IMR-90 (cell line): ENCODE measurements at regions not wholly inside any gene's neighbourhood (a gene's known extent, or its start where the extent isn't known, plus 50 kb on each side); places are given as distances from the start of the nearest gene placed in this dataset.

ENCODE experiments used
- ATAC-seq: fragments of 200-7000 bp; cut with Tn5 transposase; 2 replicates; pipeline ENCODE4 v1.9.1; 2020; ENCODE audit warnings: low read depth, mild to moderate bottlenecking, moderate library complexity
- BruUV-seq: library from RNA; stranded (reverse); fragments of 400-500 nt; replicated peaks from 2 replicates; lab custom pipeline; 2021; lab: Mats Ljungman, UMichigan
- CTCF ChIA-PET: fragments of 300-600 bp; formaldehyde crosslinking; extraction: SDS; loops from one replicate; lab custom pipeline; 2021; ENCODE audit warnings: antibody characterized with exemption; lab: Yijun Ruan, JAX
- POLR2A ChIA-PET: fragments of 300-600 bp; sonication (Branson Sonifier 250); formaldehyde crosslinking; loops from one replicate; lab custom pipeline; 2022; ENCODE audit warnings: antibody characterized with exemption; ENCODE audit not compliant: unreplicated experiment; lab: Charles Lee
- DNase-seq: peaks from one replicate; pipeline ENCODE4 v3.0.0; 2013
- H2AFZ ChIP-seq: replicated peaks from 2 replicates; pipeline ENCODE3; 2013; ENCODE audit warnings: low read length, mild to moderate bottlenecking; ENCODE audit not compliant: poor library complexity
- H2AK5ac ChIP-seq: 2 replicates; pipeline ENCODE4 v1.6.1; 2013; ENCODE audit warnings: low read depth, low read length, inconsistent platforms
- H2AK9ac ChIP-seq: replicated peaks from 2 replicates; pipeline ENCODE3; 2013; ENCODE audit warnings: mild to moderate bottlenecking, low read depth, low read length, moderate library complexity; ENCODE audit not compliant: poor library complexity
- H2BK120ac ChIP-seq: 2 replicates; pipeline ENCODE4 v1.6.1; 2013; ENCODE audit warnings: low read depth, low read length, inconsistent platforms
- H2BK15ac ChIP-seq: 3 replicates; pipeline ENCODE4 v1.6.1; 2013; ENCODE audit warnings: low read depth, low read length, inconsistent platforms
- H2BK20ac ChIP-seq: 2 replicates; pipeline ENCODE4 v1.6.1; 2013; ENCODE audit warnings: low read depth, mild to moderate bottlenecking, inconsistent platforms, low read length, moderate library complexity
- H2BK5ac ChIP-seq: 2 replicates; pipeline ENCODE4 v1.6.1; 2013; ENCODE audit warnings: mild to moderate bottlenecking, low read depth, low read length, inconsistent platforms; ENCODE audit not compliant: poor library complexity, severe bottlenecking
- H3K14ac ChIP-seq: replicated peaks from 2 replicates; pipeline ENCODE4 v1.6.1; 2013; ENCODE audit warnings: low read depth, low read length, inconsistent platforms
- H3K18ac ChIP-seq: 2 replicates; pipeline ENCODE4 v1.6.1; 2013; ENCODE audit warnings: low read depth, low read length, control low read depth
- H3K23ac ChIP-seq: 2 replicates; pipeline ENCODE4 v1.6.1; 2013; ENCODE audit warnings: low read depth, low read length, inconsistent platforms
- H3K27ac ChIP-seq: 2 replicates; pipeline ENCODE4 v1.5.1; 2013; ENCODE audit warnings: mild to moderate bottlenecking, control low read depth, low read length; ENCODE audit not compliant: insufficient read depth
- H3K27me3 ChIP-seq: 2 replicates; pipeline ENCODE4 v1.6.1; 2013; ENCODE audit warnings: low read length; ENCODE audit not compliant: control insufficient read depth, insufficient read depth
- H3K36me3 ChIP-seq: 2 replicates; pipeline ENCODE4 v1.6.1; 2013; ENCODE audit warnings: low read length, mixed read lengths; ENCODE audit not compliant: control insufficient read depth, insufficient read depth
- H3K4ac ChIP-seq: 2 replicates; pipeline ENCODE4 v1.6.1; 2013; ENCODE audit warnings: low read depth, low read length, inconsistent platforms
- H3K4me1 ChIP-seq: 2 replicates; pipeline ENCODE4 v1.6.1; 2013; ENCODE audit warnings: low read length, mixed read lengths; ENCODE audit not compliant: control insufficient read depth, insufficient read depth
- H3K4me2 ChIP-seq: 2 replicates; pipeline ENCODE4 v1.6.1; 2013; ENCODE audit warnings: low read depth, mild to moderate bottlenecking, control low read depth, low read length, moderate library complexity
- H3K4me3 ChIP-seq: 2 replicates; pipeline ENCODE4 v1.5.1; 2013; ENCODE audit warnings: low read depth, mild to moderate bottlenecking, control low read depth, low read length, moderate library complexity; ENCODE audit not compliant: insufficient read depth
- H3K56ac ChIP-seq: 2 replicates; pipeline ENCODE4 v1.6.1; 2013; ENCODE audit warnings: low read length, inconsistent platforms; ENCODE audit not compliant: insufficient read depth; ENCODE audit errors: extremely low read depth
- H3K79me1 ChIP-seq, 2 experiments: 2 replicates each; pipeline ENCODE4 v1.6.1; 2013; ENCODE audit warnings: low read length in 2 of 2, inconsistent platforms in 1 of 2, low read depth in 1 of 2
- H3K9ac ChIP-seq: 2 replicates; pipeline ENCODE4 v1.6.1; 2013; ENCODE audit warnings: low read depth, low read length, control low read depth
- H3K9me1 ChIP-seq: 2 replicates; pipeline ENCODE4 v1.6.1; 2013; ENCODE audit warnings: low read length, inconsistent platforms; ENCODE audit not compliant: insufficient read depth
- H3K9me3 ChIP-seq: 2 replicates; pipeline ENCODE4 v1.6.1; 2013; ENCODE audit warnings: low read length; ENCODE audit not compliant: control insufficient read depth, insufficient read depth
- H4K20me1 ChIP-seq: 2 replicates; pipeline ENCODE4 v1.6.1; 2013; ENCODE audit warnings: low read length, inconsistent platforms; ENCODE audit not compliant: insufficient read depth
- H4K5ac ChIP-seq: 2 replicates; pipeline ENCODE4 v1.6.1; 2013; ENCODE audit warnings: mild to moderate bottlenecking, low read depth, low read length, control low read depth
- H4K8ac ChIP-seq, 2 experiments: 2 replicates each; pipeline ENCODE4 v1.6.1; 2013; ENCODE audit warnings: low read depth in 2 of 2, low read length in 2 of 2, control low read depth in 1 of 2, inconsistent platforms in 1 of 2
- H4K91ac ChIP-seq: 2 replicates; pipeline ENCODE4 v1.6.1; 2013; ENCODE audit warnings: low read depth, low read length, inconsistent platforms; ENCODE audit not compliant: insufficient read depth
- BHLHE40 ChIP-seq: fragments of 150-350 bp; IDR thresholded peaks from 2 replicates; pipeline ENCODE4 v1.6.1; 2016; ENCODE audit warnings: mild to moderate bottlenecking, low read depth, low read length
- CEBPB ChIP-seq: IDR thresholded peaks from 2 replicates; pipeline ENCODE4 v1.6.1; 2012; ENCODE audit warnings: low read depth, low read length, improper control_type of control experiment
- CHD1 ChIP-seq: IDR thresholded peaks from 2 replicates; pipeline ENCODE4 v1.6.1; 2012; ENCODE audit warnings: low read depth, low read length, improper control_type of control experiment
- FOS ChIP-seq: fragments of 150-350 bp; IDR thresholded peaks from 2 replicates; pipeline ENCODE4 v1.6.1; 2016; ENCODE audit warnings: low read depth, low read length
- MAFK ChIP-seq: IDR thresholded peaks from 2 replicates; pipeline ENCODE4 v1.6.1; 2012; ENCODE audit warnings: low read depth, low read length, improper control_type of control experiment
- MAZ ChIP-seq: IDR thresholded peaks from 2 replicates; pipeline ENCODE4 v1.6.1; 2012; ENCODE audit warnings: low read depth, mild to moderate bottlenecking, low read length, improper control_type of control experiment, moderate library complexity, borderline replicate concordance
- MXI1 ChIP-seq: IDR thresholded peaks from 2 replicates; pipeline ENCODE4 v1.6.1; 2012; ENCODE audit warnings: low read depth, mild to moderate bottlenecking, low read length, moderate library complexity, borderline replicate concordance
- NFE2L2 ChIP-seq: fragments of 150-350 bp; IDR thresholded peaks from 2 replicates; pipeline ENCODE4 v1.6.1; 2016; ENCODE audit warnings: low read depth, mild to moderate bottlenecking, low read length
- POLR2A ChIP-seq: IDR thresholded peaks from 2 replicates; pipeline ENCODE4 v1.6.1; 2012; ENCODE audit warnings: mild to moderate bottlenecking, low read depth, low read length
- RAD21 ChIP-seq: IDR thresholded peaks from 2 replicates; pipeline ENCODE4 v1.6.1; 2012; ENCODE audit warnings: low read length, improper control_type of control experiment
- RCOR1 ChIP-seq: IDR thresholded peaks from 2 replicates; pipeline ENCODE4 v1.6.1; 2012; ENCODE audit warnings: mild to moderate bottlenecking, low read length, improper control_type of control experiment; ENCODE audit not compliant: insufficient replicate concordance
- RFX5 ChIP-seq: IDR thresholded peaks from 2 replicates; pipeline ENCODE4 v1.8.0; 2012; ENCODE audit warnings: low read depth, mild to moderate bottlenecking, low read length, moderate library complexity
- SMC3 ChIP-seq: fragments of 150-350 bp; IDR thresholded peaks from 2 replicates; pipeline ENCODE4 v1.6.1; 2016; ENCODE audit warnings: low read depth, mild to moderate bottlenecking, antibody characterized with exemption, low read length, moderate library complexity
- WGBS, 2 experiments: methylation state at CpG; one replicate each; pipeline versions ENCODE4 v1.1.5 to v1.1.7; 2013; ENCODE audit warnings: missing lambda C conversion rate in 2 of 2; ENCODE audit not compliant: insufficient read length in 1 of 2; ENCODE audit errors: extremely low coverage in 2 of 2; 5-methylcytosine and 5-hydroxymethylcytosine counted together
- dilution Hi-C: fragments of 300-500 bp; cut with HindIII; formaldehyde crosslinking; loops from one replicate; pipeline ENCODE4 v1.14.3; 2018; ENCODE audit warnings: low sequenced_read_pairs; ENCODE audit not compliant: unreplicated experiment
- in situ Hi-C: fragments of 300-500 bp; cut with MboI; formaldehyde crosslinking; loops from 3 replicates; pipeline ENCODE4 v1.14.3; 2019; ENCODE audit warnings: low sequenced_read_pairs, inconsistent platforms, mixed read lengths
- intact Hi-C: fragments of 100-400 bp; cut with micrococcal nuclease; formaldehyde crosslinking; loops from 2 replicates; pipeline ENCODE4 v1.10.0; 2022
- TF ChIP-seq, protein P1 (sequence below): fragments of 150-350 bp; IDR thresholded peaks from 2 replicates; pipeline ENCODE4 v1.6.1; 2017; ENCODE audit warnings: mild to moderate bottlenecking, antibody characterized with exemption, low read length, low read depth
- TF ChIP-seq, protein P2 (sequence below): conservative IDR thresholded peaks from 2 replicates; pipeline ENCODE4 v1.5.1; 2012; ENCODE audit warnings: mild to moderate bottlenecking, low read depth, low read length, improper control_type of control experiment
- TF ChIP-seq, protein P3 (sequence below): fragments of 150-350 bp; IDR thresholded peaks from 2 replicates; pipeline ENCODE4 v1.6.1; 2016; ENCODE audit warnings: low read depth, mild to moderate bottlenecking, low read length, moderate library complexity, borderline replicate concordance

DNA sequence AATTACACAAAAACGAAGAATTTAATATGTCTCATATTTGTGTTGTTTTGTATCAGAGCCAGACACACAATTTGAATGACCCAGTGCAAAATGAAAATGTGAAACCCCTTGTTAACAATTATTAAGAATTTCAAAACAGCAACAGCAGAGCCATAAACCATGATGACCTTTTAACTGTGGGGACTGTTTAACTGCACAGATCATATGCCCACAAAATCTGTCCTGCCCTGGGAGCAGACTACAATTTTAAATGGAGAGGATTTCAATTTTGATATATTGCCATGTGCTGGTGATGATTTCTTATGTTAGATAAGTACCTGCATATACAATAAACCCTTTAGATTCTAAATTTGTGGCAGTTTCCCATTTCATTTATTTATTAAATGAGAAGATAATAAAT is 455.5 kb upstream of the MGAT4C start:
- H3K18ac ChIP-seq, result peak overlapping the region; percentile 89; the same call in 1 of the 2 replicates
- peak overlapping the region; percentile 67 to 83 for H4K8ac ChIP-seq
- peaks cover 2% of the 10 kb centered on the region; the same call in 1 of the 2 replicates for H3K4me1 ChIP-seq
- H2BK20ac ChIP-seq, result peak overlapping the region; percentile 97
- peak overlapping the region; percentile 69; the same call in 1 of the 3 replicates for H2BK15ac ChIP-seq
- no peak overlapping the region; the same call in 1 of the 2 replicates for H3K9ac ChIP-seq
- H3K4me2 ChIP-seq, result no peak overlapping the region
- H3K23ac ChIP-seq, result peak overlapping the region; percentile 70
- no peaks in the 10 kb centered on the region for H3K36me3 ChIP-seq
- no peaks in the 10 kb centered on the region for H3K79me1 ChIP-seq
- peak overlapping the region; percentile 59 for H3K14ac ChIP-seq
- H2BK5ac ChIP-seq, result peak overlapping the region; percentile 96
- no peaks in the 10 kb centered on the region for H3K27me3 ChIP-seq
- peak overlapping the region; percentile 77; the same call in 1 of the 2 replicates for H2AK5ac ChIP-seq
- H4K91ac ChIP-seq, result peak overlapping the region; percentile 67
- peak overlapping the region; percentile 83 for H3K27ac ChIP-seq
- POLR2A ChIA-PET, result no interaction called here
- in situ Hi-C loops (no loop called here), dilution Hi-C loops (no loop called here), intact Hi-C loops (no loop called here)
- H3K56ac ChIP-seq, result peak overlapping the region; percentile 86
- peaks cover 9% of the 10 kb centered on the region for H3K9me3 ChIP-seq
- H2AK9ac ChIP-seq, result no peak overlapping the region
- no TSS peak for BruUV-seq
- ATAC-seq, result no peak
- H2AFZ ChIP-seq, result no peak overlapping the region
- no CpG with 5 or more reads among the region's 1 CpG for WGBS, 2 experiments
- no peaks in the 10 kb centered on the region for H3K9me1 ChIP-seq
- H4K5ac ChIP-seq, result peak overlapping the region; percentile 55; the same call in 1 of the 2 replicates
- TF ChIP-seq POLR2A, result no peak
- TF ChIP-seq, protein P1, sequence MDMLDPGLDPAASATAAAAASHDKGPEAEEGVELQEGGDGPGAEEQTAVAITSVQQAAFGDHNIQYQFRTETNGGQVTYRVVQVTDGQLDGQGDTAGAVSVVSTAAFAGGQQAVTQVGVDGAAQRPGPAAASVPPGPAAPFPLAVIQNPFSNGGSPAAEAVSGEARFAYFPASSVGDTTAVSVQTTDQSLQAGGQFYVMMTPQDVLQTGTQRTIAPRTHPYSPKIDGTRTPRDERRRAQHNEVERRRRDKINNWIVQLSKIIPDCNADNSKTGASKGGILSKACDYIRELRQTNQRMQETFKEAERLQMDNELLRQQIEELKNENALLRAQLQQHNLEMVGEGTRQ, result no peak
- TF ChIP-seq NFE2L2, result no peak
- no peak for TF ChIP-seq CEBPB
- no peak for TF ChIP-seq BHLHE40
- TF ChIP-seq, protein P2, sequence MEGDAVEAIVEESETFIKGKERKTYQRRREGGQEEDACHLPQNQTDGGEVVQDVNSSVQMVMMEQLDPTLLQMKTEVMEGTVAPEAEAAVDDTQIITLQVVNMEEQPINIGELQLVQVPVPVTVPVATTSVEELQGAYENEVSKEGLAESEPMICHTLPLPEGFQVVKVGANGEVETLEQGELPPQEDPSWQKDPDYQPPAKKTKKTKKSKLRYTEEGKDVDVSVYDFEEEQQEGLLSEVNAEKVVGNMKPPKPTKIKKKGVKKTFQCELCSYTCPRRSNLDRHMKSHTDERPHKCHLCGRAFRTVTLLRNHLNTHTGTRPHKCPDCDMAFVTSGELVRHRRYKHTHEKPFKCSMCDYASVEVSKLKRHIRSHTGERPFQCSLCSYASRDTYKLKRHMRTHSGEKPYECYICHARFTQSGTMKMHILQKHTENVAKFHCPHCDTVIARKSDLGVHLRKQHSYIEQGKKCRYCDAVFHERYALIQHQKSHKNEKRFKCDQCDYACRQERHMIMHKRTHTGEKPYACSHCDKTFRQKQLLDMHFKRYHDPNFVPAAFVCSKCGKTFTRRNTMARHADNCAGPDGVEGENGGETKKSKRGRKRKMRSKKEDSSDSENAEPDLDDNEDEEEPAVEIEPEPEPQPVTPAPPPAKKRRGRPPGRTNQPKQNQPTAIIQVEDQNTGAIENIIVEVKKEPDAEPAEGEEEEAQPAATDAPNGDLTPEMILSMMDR, result no peak
- no peak for TF ChIP-seq RAD21
- no peak for TF ChIP-seq CHD1
- TF ChIP-seq MAZ, result no peak
- TF ChIP-seq RFX5, result no peak
- no peak for TF ChIP-seq SMC3
- TF ChIP-seq RCOR1, result no peak
- TF ChIP-seq, protein P3, sequence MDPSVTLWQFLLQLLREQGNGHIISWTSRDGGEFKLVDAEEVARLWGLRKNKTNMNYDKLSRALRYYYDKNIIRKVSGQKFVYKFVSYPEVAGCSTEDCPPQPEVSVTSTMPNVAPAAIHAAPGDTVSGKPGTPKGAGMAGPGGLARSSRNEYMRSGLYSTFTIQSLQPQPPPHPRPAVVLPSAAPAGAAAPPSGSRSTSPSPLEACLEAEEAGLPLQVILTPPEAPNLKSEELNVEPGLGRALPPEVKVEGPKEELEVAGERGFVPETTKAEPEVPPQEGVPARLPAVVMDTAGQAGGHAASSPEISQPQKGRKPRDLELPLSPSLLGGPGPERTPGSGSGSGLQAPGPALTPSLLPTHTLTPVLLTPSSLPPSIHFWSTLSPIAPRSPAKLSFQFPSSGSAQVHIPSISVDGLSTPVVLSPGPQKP, result no peak
- TF ChIP-seq MAFK, result no peak
- no peak for TF ChIP-seq FOS
- TF ChIP-seq MXI1, result no peak
- no peak for DNase-seq
- CTCF ChIA-PET, result no interaction called here
- H3K4ac ChIP-seq, result peak overlapping the region; percentile 82
- H2BK120ac ChIP-seq, result peak overlapping the region; percentile 93
- H3K4me3 ChIP-seq, result no peak overlapping the region
- no peaks in the 10 kb centered on the region for H4K20me1 ChIP-seq
